Fibroblast of lung (primary cell): ENCODE measurements at regions not wholly inside any gene's neighbourhood (a gene's known extent, or its start where the extent isn't known, plus 50 kb on each side); places are given as distances from the start of the nearest gene placed in this dataset.

Experiments used
- DNase-seq, 2 donors: peaks; one replicate each; pipeline versions ENCODE4 v3.0.0 to v3.0.0-alpha.2; 2010; ENCODE audit warnings: low read depth in 2 of 2
- H2AFZ ChIP-seq: 2 replicates; pipeline ENCODE4 v1.5.1; 2012; ENCODE audit warnings: low read length, control low read depth, inconsistent platforms
- H3K27ac ChIP-seq: 2 replicates; pipeline ENCODE4 v1.5.1; 2011; ENCODE audit warnings: low read length, control low read depth; ENCODE audit not compliant: insufficient read depth
- H3K27me3 ChIP-seq: 2 replicates; pipeline ENCODE4 v1.5.1; 2011; ENCODE audit warnings: mild to moderate bottlenecking, low read length; ENCODE audit not compliant: control insufficient read depth, insufficient read depth
- H3K36me3 ChIP-seq: 2 replicates; pipeline ENCODE4 v1.5.1; 2011; ENCODE audit warnings: low read length; ENCODE audit not compliant: control insufficient read depth, insufficient read depth
- H3K4me1 ChIP-seq: 2 replicates; pipeline ENCODE4 v1.5.1; 2011; ENCODE audit warnings: low read length; ENCODE audit not compliant: control insufficient read depth, insufficient read depth; ENCODE audit errors: extremely low read depth
- H3K4me2 ChIP-seq: 2 replicates; pipeline ENCODE4 v1.5.1; 2011; ENCODE audit warnings: low read length, control low read depth; ENCODE audit not compliant: insufficient read depth; ENCODE audit errors: extremely low read depth
- H3K4me3 ChIP-seq, 4 experiments: fragments of 200-600 bp in 1 of 4; sonication (generic) in 1 of 4; replicated peaks in 1 of 4; 2 replicates each; pipeline ENCODE4 v1.5.1; 2011 to 2016; ENCODE audit warnings: low read length in 4 of 4, low read depth in 3 of 4, mild to moderate bottlenecking in 3 of 4, control low read depth in 2 of 4, inconsistent platforms in 1 of 4, mixed read lengths in 1 of 4; ENCODE audit not compliant: insufficient read depth in 1 of 4; ENCODE audit errors: control extremely low read depth in 1 of 4
- H3K79me2 ChIP-seq: 2 replicates; pipeline ENCODE4 v1.5.1; 2012; ENCODE audit warnings: mild to moderate bottlenecking, low read length, inconsistent platforms; ENCODE audit not compliant: control insufficient read depth, insufficient read depth
- H3K9ac ChIP-seq: 2 replicates; pipeline ENCODE4 v1.5.1; 2011; ENCODE audit warnings: mild to moderate bottlenecking, low read length, control low read depth; ENCODE audit not compliant: insufficient read depth
- H3K9me3 ChIP-seq: 2 replicates; pipeline ENCODE4 v1.5.1; 2012; ENCODE audit warnings: low read depth, low read length; ENCODE audit not compliant: control insufficient read depth, insufficient read depth
- H4K20me1 ChIP-seq: 2 replicates; pipeline ENCODE4 v1.5.1; 2011; ENCODE audit warnings: low read length; ENCODE audit not compliant: control insufficient read depth, insufficient read depth; ENCODE audit errors: extremely low read depth
- CTCF ChIP-seq, 2 donors: IDR thresholded peaks in 1 of 2; conservative IDR thresholded peaks in 1 of 2; 1 replicate in 1 of 2; 2 replicates in 1 of 2; pipeline ENCODE4 v1.5.1; 2011 to 2012; ENCODE audit warnings: low read length in 2 of 2, control low read depth in 1 of 2, inconsistent platforms in 1 of 2, low read depth in 1 of 2, mild to moderate bottlenecking in 1 of 2
- EZH2 ChIP-seq: IDR thresholded peaks from 2 replicates; pipeline ENCODE4 v1.5.1; 2012; ENCODE audit warnings: low read length, control low read depth, mild to moderate bottlenecking; ENCODE audit errors: missing control alignments

GRCh38 chr16:86344881-86345280, 165.4 kb upstream of the FOXF1 start:
- Histone ChIP-seq H3K4me1 (peaks cover 12% of the 10 kb centered on the region), H3K27me3 (no peaks in the 10 kb centered on the region), H3K27ac (no peak overlapping the region), H4K20me1 (no peaks in the 10 kb centered on the region), H2AFZ (no peak overlapping the region), H3K79me2 (no peaks in the 10 kb centered on the region), H3K4me2 (no peak overlapping the region), H3K36me3 (no peaks in the 10 kb centered on the region), H3K9me3 (no peaks in the 10 kb centered on the region), H3K4me3 (no peak overlapping the region), H3K9ac (no peak overlapping the region)
- no peak for DNase-seq
- TF ChIP-seq CTCF (conservative IDR thresholded peaks at IDR 0.05 in 1 of 2, IDR thresholded peaks at IDR 0.05 in 1 of 2; ENCODE audit: low read depth in 1 of 2, low read length in 2 of 2) = no peak
- no peak for TF ChIP-seq EZH2

- Histone ChIP-seq H3K4me2 (no peak overlapping the region), H3K79me2 (no peaks in the 10 kb centered on the region), H3K27me3 (no peaks in the 10 kb centered on the region), H3K4me3 (no peak overlapping the region), H3K27ac (no peak overlapping the region), H2AFZ (no peak overlapping the region), H3K9ac (no peak overlapping the region), H3K4me1 (peaks cover 12% of the 10 kb centered on the region), H3K36me3 (no peaks in the 10 kb centered on the region), H4K20me1 (no peaks in the 10 kb centered on the region), H3K9me3 (no peaks in the 10 kb centered on the region)
- no peak for TF ChIP-seq EZH2
- no peak for DNase-seq
Measured at GRCh38 chr16:86345516-86345915, 164.8 kb upstream of the FOXF1 start.

- Histone ChIP-seq H3K79me2 (no peaks in the 10 kb centered on the region), H3K9me3 (no peaks in the 10 kb centered on the region), H3K27me3 (no peaks in the 10 kb centered on the region), H3K4me2 (no peak overlapping the region), H3K27ac (no peak overlapping the region), H4K20me1 (no peaks in the 10 kb centered on the region), H3K36me3 (no peaks in the 10 kb centered on the region), H2AFZ (no peak overlapping the region), H3K9ac (no peak overlapping the region), H3K4me1 (peaks cover 12% of the 10 kb centered on the region), H3K4me3 (no peak overlapping the region)
- no peak for DNase-seq
- no peak for TF ChIP-seq EZH2
- TF ChIP-seq CTCF (conservative IDR thresholded peaks at IDR 0.05 in 1 of 2, IDR thresholded peaks at IDR 0.05 in 1 of 2; ENCODE audit: low read depth in 1 of 2, low read length in 2 of 2) = no peak
Measured at GRCh38 chr16:86346034-86346433, 164.3 kb upstream of the FOXF1 start.
